WTC11 (cell line): ENCODE measurements at regions not wholly inside any gene's neighbourhood (a gene's known extent, or its start where the extent isn't known, plus 50 kb on each side); places are given as distances from the start of the nearest gene placed in this dataset.

Experiments
- ATAC-seq: fragments of 200-7000 bp; cut with Tn5 transposase; 2 replicates; pipeline ENCODE4 v1.10.0; 2021; ENCODE audit warnings: mild to moderate bottlenecking, moderate library complexity
- CTCF ChIA-PET: fragments of 300-600 bp; sonication (Branson Sonifier 250); formaldehyde crosslinking; loops from one replicate; lab custom pipeline; 2021; ENCODE audit warnings: antibody characterized with exemption; lab: Charles Lee
- POLR2A ChIA-PET: fragments of 350-600 bp; sonication (Branson Sonifier 250); formaldehyde crosslinking; loops from one replicate; lab custom pipeline; 2021; ENCODE audit warnings: antibody characterized with exemption; lab: Charles Lee
- DNase-seq: peaks from one replicate; pipeline ENCODE4 v3.0.0; 2021; ENCODE audit warnings: low spot score
- H3K27ac Mint-ChIP-seq: 2 replicates; pipeline ENCODE4 v1.8.0; 2021; ENCODE audit warnings: mixed read lengths
- H3K27me3 Mint-ChIP-seq: 2 replicates; pipeline ENCODE4 v1.8.0; 2021; ENCODE audit warnings: low read depth, mild to moderate bottlenecking, moderate library complexity, mixed read lengths
- H3K36me3 Mint-ChIP-seq: 2 replicates; pipeline ENCODE4 v1.8.0; 2021; ENCODE audit warnings: mixed read lengths
- H3K4me1 Mint-ChIP-seq: 2 replicates; pipeline ENCODE4 v1.8.0; 2022; ENCODE audit warnings: mixed read lengths
- H3K4me3 Mint-ChIP-seq: 2 replicates; pipeline ENCODE4 v1.8.0; 2021; ENCODE audit warnings: mild to moderate bottlenecking, moderate library complexity, mixed read lengths
- H3K9me3 Mint-ChIP-seq: 2 replicates; pipeline ENCODE4 v1.8.0; 2021; ENCODE audit warnings: mixed read lengths
- AR ChIP-seq: fragments of 250-450 bp; sonication (Bioruptor Pico); IDR thresholded peaks from 2 replicates; pipeline ENCODE4 v1.9.0; 2021; ENCODE audit warnings: mild to moderate bottlenecking
- ARID4B ChIP-seq: sonication (generic); formaldehyde crosslinking; IDR thresholded peaks from 2 replicates; pipeline ENCODE4 v1.8.0; 2023; ENCODE audit warnings: missing genetic modification reagents, mild to moderate bottlenecking, borderline replicate concordance
- ATF6 ChIP-seq: sonication (generic); formaldehyde crosslinking; IDR thresholded peaks from 2 replicates; pipeline ENCODE4 v1.8.1; 2023; ENCODE audit warnings: mild to moderate bottlenecking, missing genetic modification reagents
- ELF4 ChIP-seq: sonication (generic); formaldehyde crosslinking; IDR thresholded peaks from 2 replicates; pipeline ENCODE4 v1.8.1; 2022; ENCODE audit warnings: low read depth, mild to moderate bottlenecking, moderate library complexity, missing genetic modification reagents
- FOXP4 ChIP-seq: sonication (generic); formaldehyde crosslinking; IDR thresholded peaks from 2 replicates; pipeline ENCODE4 v1.8.0; 2022; ENCODE audit warnings: mild to moderate bottlenecking, missing genetic modification reagents
- JAZF1 ChIP-seq: fragments of 250-450 bp; sonication (Bioruptor Pico); IDR thresholded peaks from 2 replicates; pipeline ENCODE4 v1.9.0; 2021; ENCODE audit warnings: moderate library complexity, mild to moderate bottlenecking, inconsistent platforms
- RORB ChIP-seq: fragments of 250-450 bp; sonication (Bioruptor Pico); IDR thresholded peaks from 2 replicates; pipeline ENCODE4 v1.9.0; 2021; ENCODE audit warnings: mild to moderate bottlenecking
- USF1 ChIP-seq: sonication (generic); formaldehyde crosslinking; IDR thresholded peaks from 2 replicates; pipeline ENCODE4 v1.8.0; 2022; ENCODE audit warnings: mild to moderate bottlenecking, missing genetic modification reagents
- ZNF281 ChIP-seq: sonication (generic); formaldehyde crosslinking; IDR thresholded peaks from 2 replicates; pipeline ENCODE4 v1.8.0; 2023; ENCODE audit warnings: mild to moderate bottlenecking, missing genetic modification reagents
- ZNF423 ChIP-seq: fragments of 250-450 bp; sonication (Bioruptor Pico); IDR thresholded peaks from 2 replicates; pipeline ENCODE4 v2.1.2; 2022; ENCODE audit warnings: mild to moderate bottlenecking, moderate library complexity
- ZNF671 ChIP-seq: fragments of 250-450 bp; sonication (Bioruptor Pico); IDR thresholded peaks from 2 replicates; pipeline ENCODE4 v1.8.0; 2021; ENCODE audit warnings: mild to moderate bottlenecking

- CTCF ChIA-PET = no interaction called here
- DNase-seq (no peak), ATAC-seq (no peak)
- Mint-ChIP-seq H3K27ac (no peak overlapping the region), H3K9me3 (peaks cover 4% of the 10 kb centered on the region; the same call in 1 of the 2 replicates), H3K4me1 (peaks cover 26% of the 10 kb centered on the region), H3K4me3 (no peak overlapping the region), H3K27me3 (no peaks in the 10 kb centered on the region; the same call in none of the 2 replicates), H3K36me3 (no peaks in the 10 kb centered on the region)
- POLR2A ChIA-PET = interaction anchor here (0.6 kb wide), 1 partner anchor 63 kb away, joined by 3 read pairs; no protein-coding TSS in a partner anchor
- TF ChIP-seq ZNF281 (CRISPR knock-in tag) = no peak
- TF ChIP-seq FOXP4 (CRISPR knock-in tag) = no peak
- no peak for TF ChIP-seq ELF4 (CRISPR knock-in tag)
- no peak for TF ChIP-seq AR (CRISPR knock-in tag)
- TF ChIP-seq JAZF1 (CRISPR knock-in tag) = no peak
- TF ChIP-seq ATF6 (CRISPR knock-in tag) = no peak
- no peak for TF ChIP-seq ARID4B
- TF ChIP-seq RORB (CRISPR knock-in tag) = no peak
- no peak for TF ChIP-seq ZNF423 (CRISPR knock-in tag)
- TF ChIP-seq ZNF671 (CRISPR knock-in tag) = no peak
- no peak for TF ChIP-seq USF1 (CRISPR knock-in tag)
Observed at GRCh38 chr12:67514502-67514901, 134.0 kb upstream of the DYRK2 start.
